SK-N-SH treated with all-trans-retinoic acid at 6 μM for 48 hours (cell line): ENCODE measurements at regions not wholly inside any gene's neighbourhood (a gene's known extent, or its start where the extent isn't known, plus 50 kb on each side); places are given as distances from the start of the nearest gene placed in this dataset.

Source experiments
- ATAC-seq: fragments of 200-7000 bp; cut with Tn5 transposase; 3 replicates; pipeline ENCODE4 v1.9.1; 2020; ENCODE audit warnings: mild to moderate bottlenecking, moderate library complexity
- ARNTL ChIP-seq: fragments of 450-650 bp; formaldehyde crosslinking; IDR thresholded peaks from 2 replicates; pipeline ENCODE4 v1.5.0; 2020; ENCODE audit warnings: low read depth, mild to moderate bottlenecking, moderate library complexity, borderline replicate concordance
- BACH2 ChIP-seq: fragments of 250-450 bp; sonication (Bioruptor Pico); IDR thresholded peaks from 2 replicates; pipeline ENCODE4 v1.9.0; 2021; ENCODE audit warnings: mild to moderate bottlenecking, borderline replicate concordance
- CREB5 ChIP-seq: fragments of 250-450 bp; sonication (Bioruptor Pico); IDR thresholded peaks from 2 replicates; pipeline ENCODE4 v1.5.1; 2020; ENCODE audit warnings: low read depth, mild to moderate bottlenecking, moderate library complexity
- GLIS3 ChIP-seq: fragments of 250-450 bp; sonication (Bioruptor Pico); IDR thresholded peaks from 2 replicates; pipeline ENCODE4 v1.5.0; 2020; ENCODE audit warnings: mild to moderate bottlenecking, moderate library complexity
- ISL1 ChIP-seq: fragments of 250-450 bp; sonication (Bioruptor Pico); IDR thresholded peaks from 2 replicates; pipeline ENCODE4 v2.1.2; 2022; ENCODE audit warnings: mild to moderate bottlenecking, moderate library complexity
- OSR1 ChIP-seq: fragments of 250-450 bp; sonication (Bioruptor Pico); IDR thresholded peaks from 2 replicates; pipeline ENCODE4 v1.8.0; 2022; ENCODE audit warnings: moderate library complexity, mild to moderate bottlenecking, inconsistent platforms
- POU6F1 ChIP-seq: fragments of 250-450 bp; sonication (Bioruptor Pico); IDR thresholded peaks from 2 replicates; pipeline ENCODE4 v1.8.0; 2021; ENCODE audit warnings: low read depth, mild to moderate bottlenecking, moderate library complexity, borderline replicate concordance
- PPARA ChIP-seq: fragments of 250-450 bp; sonication (Bioruptor Pico); IDR thresholded peaks from 2 replicates; pipeline ENCODE4 v1.5.0; 2020; ENCODE audit warnings: mild to moderate bottlenecking, borderline replicate concordance
- RARB ChIP-seq: fragments of 250-450 bp; sonication (Bioruptor Pico); IDR thresholded peaks from 2 replicates; pipeline ENCODE4 v1.8.0; 2021; ENCODE audit warnings: mild to moderate bottlenecking, moderate library complexity
- TCF4 ChIP-seq: fragments of 250-450 bp; sonication (Bioruptor Pico); IDR thresholded peaks from 2 replicates; pipeline ENCODE4 v1.8.0; 2021; ENCODE audit warnings: mild to moderate bottlenecking, moderate library complexity, borderline replicate concordance
- TOX ChIP-seq: fragments of 250-450 bp; sonication (Bioruptor Pico); IDR thresholded peaks from 2 replicates; pipeline ENCODE4 v1.8.0; 2021; ENCODE audit warnings: mild to moderate bottlenecking, moderate library complexity, borderline replicate concordance
- ZC3H10 ChIP-seq: fragments of 250-450 bp; sonication (Bioruptor Pico); IDR thresholded peaks from 2 replicates; pipeline ENCODE4 v1.5.1; 2021; ENCODE audit warnings: mild to moderate bottlenecking, moderate library complexity
- ZFP3 ChIP-seq: fragments of 250-450 bp; sonication (Bioruptor Pico); IDR thresholded peaks from 2 replicates; pipeline ENCODE4 v1.5.0; 2020; ENCODE audit warnings: mild to moderate bottlenecking, moderate library complexity
- ZFP30 ChIP-seq: fragments of 450-650 bp; formaldehyde crosslinking; IDR thresholded peaks from 2 replicates; pipeline ENCODE4 v1.5.0; 2022; ENCODE audit warnings: mild to moderate bottlenecking, moderate library complexity
- ZNF70 ChIP-seq: fragments of 450-650 bp; formaldehyde crosslinking; IDR thresholded peaks from 2 replicates; pipeline ENCODE4 v1.5.0; 2020; ENCODE audit warnings: mild to moderate bottlenecking, moderate library complexity
- ZNF8 ChIP-seq: fragments of 450-650 bp; formaldehyde crosslinking; IDR thresholded peaks from 2 replicates; pipeline ENCODE4 v1.5.0; 2020; ENCODE audit warnings: mild to moderate bottlenecking, moderate library complexity
- TF ChIP-seq, protein P1 (sequence below): fragments of 250-450 bp; sonication (Bioruptor Pico); IDR thresholded peaks from 2 replicates; pipeline ENCODE4 v1.8.0; 2020; ENCODE audit warnings: mild to moderate bottlenecking, moderate library complexity, borderline replicate concordance
- TF ChIP-seq, protein P2 (sequence below): fragments of 250-450 bp; sonication (Bioruptor Pico); IDR thresholded peaks from 2 replicates; pipeline ENCODE4 v1.5.0; 2020; ENCODE audit warnings: mild to moderate bottlenecking, moderate library complexity
- TF ChIP-seq, protein P3 (sequence below): fragments of 250-450 bp; sonication (Bioruptor Pico); IDR thresholded peaks from 2 replicates; pipeline ENCODE4 v1.5.1; 2021; ENCODE audit warnings: mild to moderate bottlenecking, moderate library complexity

- TF ChIP-seq, protein P1, sequence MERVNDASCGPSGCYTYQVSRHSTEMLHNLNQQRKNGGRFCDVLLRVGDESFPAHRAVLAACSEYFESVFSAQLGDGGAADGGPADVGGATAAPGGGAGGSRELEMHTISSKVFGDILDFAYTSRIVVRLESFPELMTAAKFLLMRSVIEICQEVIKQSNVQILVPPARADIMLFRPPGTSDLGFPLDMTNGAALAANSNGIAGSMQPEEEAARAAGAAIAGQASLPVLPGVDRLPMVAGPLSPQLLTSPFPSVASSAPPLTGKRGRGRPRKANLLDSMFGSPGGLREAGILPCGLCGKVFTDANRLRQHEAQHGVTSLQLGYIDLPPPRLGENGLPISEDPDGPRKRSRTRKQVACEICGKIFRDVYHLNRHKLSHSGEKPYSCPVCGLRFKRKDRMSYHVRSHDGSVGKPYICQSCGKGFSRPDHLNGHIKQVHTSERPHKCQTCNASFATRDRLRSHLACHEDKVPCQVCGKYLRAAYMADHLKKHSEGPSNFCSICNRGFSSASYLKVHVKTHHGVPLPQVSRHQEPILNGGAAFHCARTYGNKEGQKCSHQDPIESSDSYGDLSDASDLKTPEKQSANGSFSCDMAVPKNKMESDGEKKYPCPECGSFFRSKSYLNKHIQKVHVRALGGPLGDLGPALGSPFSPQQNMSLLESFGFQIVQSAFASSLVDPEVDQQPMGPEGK (CRISPR knock-in tag) = no peak
- TF ChIP-seq RARB (CRISPR knock-in tag) = no peak
Measured at GRCh38 chr3:191707817-191708216, 246.9 kb downstream of the PYDC2 start (continued).

GRCh38 chr3:191715585-191715984 lies 254.6 kb downstream of the PYDC2 start:
- TF ChIP-seq ZNF70 (CRISPR knock-in tag) = no peak
- TF ChIP-seq, protein P2, sequence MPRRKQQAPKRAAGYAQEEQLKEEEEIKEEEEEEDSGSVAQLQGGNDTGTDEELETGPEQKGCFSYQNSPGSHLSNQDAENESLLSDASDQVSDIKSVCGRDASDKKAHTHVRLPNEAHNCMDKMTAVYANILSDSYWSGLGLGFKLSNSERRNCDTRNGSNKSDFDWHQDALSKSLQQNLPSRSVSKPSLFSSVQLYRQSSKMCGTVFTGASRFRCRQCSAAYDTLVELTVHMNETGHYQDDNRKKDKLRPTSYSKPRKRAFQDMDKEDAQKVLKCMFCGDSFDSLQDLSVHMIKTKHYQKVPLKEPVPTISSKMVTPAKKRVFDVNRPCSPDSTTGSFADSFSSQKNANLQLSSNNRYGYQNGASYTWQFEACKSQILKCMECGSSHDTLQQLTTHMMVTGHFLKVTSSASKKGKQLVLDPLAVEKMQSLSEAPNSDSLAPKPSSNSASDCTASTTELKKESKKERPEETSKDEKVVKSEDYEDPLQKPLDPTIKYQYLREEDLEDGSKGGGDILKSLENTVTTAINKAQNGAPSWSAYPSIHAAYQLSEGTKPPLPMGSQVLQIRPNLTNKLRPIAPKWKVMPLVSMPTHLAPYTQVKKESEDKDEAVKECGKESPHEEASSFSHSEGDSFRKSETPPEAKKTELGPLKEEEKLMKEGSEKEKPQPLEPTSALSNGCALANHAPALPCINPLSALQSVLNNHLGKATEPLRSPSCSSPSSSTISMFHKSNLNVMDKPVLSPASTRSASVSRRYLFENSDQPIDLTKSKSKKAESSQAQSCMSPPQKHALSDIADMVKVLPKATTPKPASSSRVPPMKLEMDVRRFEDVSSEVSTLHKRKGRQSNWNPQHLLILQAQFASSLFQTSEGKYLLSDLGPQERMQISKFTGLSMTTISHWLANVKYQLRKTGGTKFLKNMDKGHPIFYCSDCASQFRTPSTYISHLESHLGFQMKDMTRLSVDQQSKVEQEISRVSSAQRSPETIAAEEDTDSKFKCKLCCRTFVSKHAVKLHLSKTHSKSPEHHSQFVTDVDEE = no peak
- no peak for TF ChIP-seq ARNTL (CRISPR knock-in tag)
- ATAC-seq = no peak

GRCh38 chr3:191721390-191721861 lies 260.5 kb downstream of the PYDC2 start:
- no peak for TF ChIP-seq ZC3H10
- no peak for TF ChIP-seq ZFP30 (CRISPR knock-in tag)
- TF ChIP-seq, protein P1 (CRISPR knock-in tag) = no peak
- TF ChIP-seq ARNTL (CRISPR knock-in tag) = no peak
- TF ChIP-seq GLIS3 (CRISPR knock-in tag) = no peak
- TF ChIP-seq BACH2 (CRISPR knock-in tag) = no peak
- TF ChIP-seq PPARA (CRISPR knock-in tag) = no peak
- TF ChIP-seq OSR1 (CRISPR knock-in tag) = no peak
- TF ChIP-seq ISL1 (CRISPR knock-in tag) = no peak
- no peak for TF ChIP-seq ZNF8
- no peak for TF ChIP-seq ZFP3 (CRISPR knock-in tag)
- TF ChIP-seq, protein P2 = no peak
- ATAC-seq = no peak

DNA sequence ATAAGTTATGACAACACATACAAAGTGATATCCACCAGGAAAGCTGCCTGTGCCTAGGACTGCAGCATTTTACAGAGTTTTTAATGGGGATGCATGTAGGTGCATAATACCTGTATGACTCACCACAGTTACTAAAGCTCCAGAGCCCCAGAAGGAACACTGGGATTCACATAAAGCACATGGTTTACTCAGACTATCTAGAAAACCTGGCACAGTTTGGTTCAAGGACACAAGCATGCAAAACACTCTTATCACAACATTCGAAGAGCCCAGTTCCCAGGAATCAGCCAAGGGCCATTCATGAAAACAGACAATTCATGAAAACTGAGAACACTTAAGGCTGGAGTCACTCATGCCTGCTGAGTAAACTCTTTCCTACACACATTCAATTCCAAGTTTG lies 261.0 kb downstream of the PYDC2 start:
- TF ChIP-seq, protein P3, sequence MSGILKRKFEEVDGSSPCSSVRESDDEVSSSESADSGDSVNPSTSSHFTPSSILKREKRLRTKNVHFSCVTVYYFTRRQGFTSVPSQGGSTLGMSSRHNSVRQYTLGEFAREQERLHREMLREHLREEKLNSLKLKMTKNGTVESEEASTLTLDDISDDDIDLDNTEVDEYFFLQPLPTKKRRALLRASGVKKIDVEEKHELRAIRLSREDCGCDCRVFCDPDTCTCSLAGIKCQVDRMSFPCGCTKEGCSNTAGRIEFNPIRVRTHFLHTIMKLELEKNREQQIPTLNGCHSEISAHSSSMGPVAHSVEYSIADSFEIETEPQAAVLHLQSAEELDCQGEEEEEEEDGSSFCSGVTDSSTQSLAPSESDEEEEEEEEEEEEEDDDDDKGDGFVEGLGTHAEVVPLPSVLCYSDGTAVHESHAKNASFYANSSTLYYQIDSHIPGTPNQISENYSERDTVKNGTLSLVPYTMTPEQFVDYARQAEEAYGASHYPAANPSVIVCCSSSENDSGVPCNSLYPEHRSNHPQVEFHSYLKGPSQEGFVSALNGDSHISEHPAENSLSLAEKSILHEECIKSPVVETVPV (CRISPR knock-in tag) = no peak
- TF ChIP-seq CREB5 (CRISPR knock-in tag) (no peak), POU6F1 (CRISPR knock-in tag) (no peak), GLIS3 (CRISPR knock-in tag) (no peak), BACH2 (CRISPR knock-in tag) (no peak), ISL1 (CRISPR knock-in tag) (no peak), TCF4 (CRISPR knock-in tag) (no peak), TOX (CRISPR knock-in tag) (no peak)
- TF ChIP-seq, protein P1 (CRISPR knock-in tag) = no peak

More for the DNA sequence above, 261.0 kb downstream of the PYDC2 start:
- ATAC-seq = no peak
